ENCODE measurements at regions not wholly inside any gene's neighbourhood (a gene's known extent, or its start where the extent isn't known, plus 50 kb on each side); places are given as distances from the start of the nearest gene placed in this dataset.

GRCh38 chr2:67076239-67076624 lies 320.9 kb upstream of the ETAA1 start:
- no peak for TF ChIP-seq CTCF (IDR thresholded peaks at IDR 0.05; ENCODE audit: low read depth, low read length)

GRCh38 chr2:67079729-67080128 lies 317.4 kb upstream of the ETAA1 start:
- DNase-seq (ENCODE audit: extremely low read depth, low read depth) = no peak
- no peak for TF ChIP-seq CTCF (IDR thresholded peaks at IDR 0.05; ENCODE audit: low read depth, low read length)

More at GRCh38 chr2:67076239-67076624, 320.9 kb upstream of the ETAA1 start:
- no peak for DNase-seq (ENCODE audit: extremely low read depth, low read depth)

- TF ChIP-seq CTCF (IDR thresholded peaks at IDR 0.05; ENCODE audit: low read depth, low read length) = no peak
- DNase-seq (ENCODE audit: extremely low read depth, low read depth) = no peak
These were observed 314.3 kb upstream of the ETAA1 start for GRCh38 chr2:67082813-67083212.

- no peak for TF ChIP-seq CTCF (IDR thresholded peaks at IDR 0.05; ENCODE audit: low read depth, low read length)
These were observed 313.2 kb upstream of the ETAA1 start for GRCh38 chr2:67083951-67084350.

GRCh38 chr2:67085146-67085545 lies 312.0 kb upstream of the ETAA1 start:
- DNase-seq (ENCODE audit: extremely low read depth, low read depth) = no peak
- TF ChIP-seq CTCF (IDR thresholded peaks at IDR 0.05; ENCODE audit: low read depth, low read length) = no peak

More at GRCh38 chr2:67083951-67084350, 313.2 kb upstream of the ETAA1 start:
- DNase-seq (ENCODE audit: extremely low read depth, low read depth) = no peak

GRCh38 chr2:67091681-67092080 lies 305.5 kb upstream of the ETAA1 start:
- no peak for TF ChIP-seq CTCF (IDR thresholded peaks at IDR 0.05; ENCODE audit: low read depth, low read length)
- no peak for DNase-seq (ENCODE audit: extremely low read depth, low read depth)

- TF ChIP-seq CTCF (IDR thresholded peaks at IDR 0.05; ENCODE audit: low read depth, low read length) = no peak
These were observed 302.0 kb upstream of the ETAA1 start for GRCh38 chr2:67095121-67095520.

More at GRCh38 chr2:67095121-67095520, 302.0 kb upstream of the ETAA1 start:
- DNase-seq (ENCODE audit: extremely low read depth, low read depth) = no peak
